ENCODE measurements at regions not wholly inside any gene's neighbourhood (a gene's known extent, or its start where the extent isn't known, plus 50 kb on each side); places are given as distances from the start of the nearest gene placed in this dataset.

DNA sequence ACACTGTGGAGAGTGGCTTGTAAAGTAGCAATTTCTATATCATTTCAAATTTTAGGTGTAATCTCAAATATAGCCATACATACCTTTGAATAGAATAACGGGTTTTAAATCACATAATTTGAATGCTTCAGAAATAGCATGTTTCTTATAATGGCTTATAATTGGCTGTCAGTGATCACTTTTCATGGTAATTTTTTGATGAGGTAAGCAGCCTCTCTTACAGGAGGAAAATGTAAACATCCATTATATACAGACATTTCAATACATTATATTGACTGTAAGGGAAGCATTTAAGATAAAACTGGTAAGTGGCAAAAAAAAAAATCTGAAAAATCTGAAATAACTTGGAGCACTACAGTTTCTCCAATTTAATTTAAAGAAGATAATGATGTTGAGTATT lies 67.8 kb upstream of the PHACTR2 start:
- H3K36me3 ChIP-seq = no peaks in the 10 kb centered on the region
- H3K27ac ChIP-seq = no peak overlapping the region
- no peaks in the 10 kb centered on the region for H3K4me1 ChIP-seq
- WGBS = 88% methylated on average over 1 of the region's 1 CpG
- H3K4me3 ChIP-seq = no peak overlapping the region
- TF ChIP-seq, protein P1, sequence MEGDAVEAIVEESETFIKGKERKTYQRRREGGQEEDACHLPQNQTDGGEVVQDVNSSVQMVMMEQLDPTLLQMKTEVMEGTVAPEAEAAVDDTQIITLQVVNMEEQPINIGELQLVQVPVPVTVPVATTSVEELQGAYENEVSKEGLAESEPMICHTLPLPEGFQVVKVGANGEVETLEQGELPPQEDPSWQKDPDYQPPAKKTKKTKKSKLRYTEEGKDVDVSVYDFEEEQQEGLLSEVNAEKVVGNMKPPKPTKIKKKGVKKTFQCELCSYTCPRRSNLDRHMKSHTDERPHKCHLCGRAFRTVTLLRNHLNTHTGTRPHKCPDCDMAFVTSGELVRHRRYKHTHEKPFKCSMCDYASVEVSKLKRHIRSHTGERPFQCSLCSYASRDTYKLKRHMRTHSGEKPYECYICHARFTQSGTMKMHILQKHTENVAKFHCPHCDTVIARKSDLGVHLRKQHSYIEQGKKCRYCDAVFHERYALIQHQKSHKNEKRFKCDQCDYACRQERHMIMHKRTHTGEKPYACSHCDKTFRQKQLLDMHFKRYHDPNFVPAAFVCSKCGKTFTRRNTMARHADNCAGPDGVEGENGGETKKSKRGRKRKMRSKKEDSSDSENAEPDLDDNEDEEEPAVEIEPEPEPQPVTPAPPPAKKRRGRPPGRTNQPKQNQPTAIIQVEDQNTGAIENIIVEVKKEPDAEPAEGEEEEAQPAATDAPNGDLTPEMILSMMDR (IDR thresholded peaks at IDR 0.05) = no peak
- no peak for TF ChIP-seq EP300 (IDR thresholded peaks at IDR 0.05)
- TF ChIP-seq POLR2AphosphoS5 (IDR thresholded peaks at IDR 0.05) = no peak
- TF ChIP-seq POLR2A (IDR thresholded peaks at IDR 0.05) = no peak
- no peaks in the 10 kb centered on the region for H3K9me3 ChIP-seq
- no peaks in the 10 kb centered on the region for H3K27me3 ChIP-seq
- no peak for DNase-seq (ENCODE audit: low spot score in 2 of 2)

- Histone ChIP-seq H3K27ac (no peak overlapping the region), H3K4me1 (no peaks in the 10 kb centered on the region), H3K36me3 (no peaks in the 10 kb centered on the region), H3K27me3 (no peaks in the 10 kb centered on the region), H3K9me3 (no peaks in the 10 kb centered on the region), H3K4me3 (no peak overlapping the region)
- TF ChIP-seq, protein P1 (IDR thresholded peaks at IDR 0.05) = no peak
- no peak for TF ChIP-seq EP300 (IDR thresholded peaks at IDR 0.05)
- no peak for TF ChIP-seq POLR2AphosphoS5 (IDR thresholded peaks at IDR 0.05)
- no peak for TF ChIP-seq POLR2A (IDR thresholded peaks at IDR 0.05)
- no peak for DNase-seq (ENCODE audit: low spot score in 2 of 2)
- WGBS = 76% methylated on average over 1 of the region's 1 CpG
These were observed 68.3 kb upstream of the PHACTR2 start for GRCh38 chr6:143609501-143609900.

DNA sequence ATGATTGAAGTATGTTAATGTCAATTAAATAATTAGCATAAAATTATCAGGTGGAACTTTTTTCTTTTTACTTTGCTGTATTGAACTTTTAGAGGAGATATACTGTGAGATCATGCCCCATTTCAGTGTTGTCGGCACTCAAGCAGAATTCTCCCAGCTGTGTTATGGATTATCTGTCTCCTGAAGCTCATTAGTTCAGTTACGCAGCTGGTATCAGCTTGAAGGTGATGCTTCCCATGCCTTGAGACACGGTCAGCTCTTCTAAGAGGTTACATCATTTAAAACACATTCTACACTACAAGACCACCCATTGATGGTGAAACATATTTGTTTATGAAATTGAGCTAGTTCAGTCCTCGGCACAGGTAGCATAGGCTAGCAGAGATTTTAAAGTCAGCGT lies 68.9 kb upstream of the PHACTR2 start:
- 95% methylated on average over 5 of the region's 5 CpGs for WGBS
- H3K36me3 ChIP-seq = no peaks in the 10 kb centered on the region
- no peaks in the 10 kb centered on the region for H3K27me3 ChIP-seq
- H3K4me1 ChIP-seq = no peaks in the 10 kb centered on the region
- TF ChIP-seq POLR2AphosphoS5 (IDR thresholded peaks at IDR 0.05) (no peak), POLR2A (IDR thresholded peaks at IDR 0.05) (no peak), EP300 (IDR thresholded peaks at IDR 0.05) (no peak)
- TF ChIP-seq, protein P1 (IDR thresholded peaks at IDR 0.05) = no peak
- no peak overlapping the region for H3K27ac ChIP-seq
- no peak overlapping the region for H3K4me3 ChIP-seq
- no peaks in the 10 kb centered on the region for H3K9me3 ChIP-seq
- no peak for DNase-seq (ENCODE audit: low spot score in 2 of 2)

GRCh38 chr6:143607974-143608373 lies 69.8 kb upstream of the PHACTR2 start:
- no peaks in the 10 kb centered on the region for H3K27me3 ChIP-seq
- no peaks in the 10 kb centered on the region for H3K9me3 ChIP-seq
- H3K4me3 ChIP-seq = no peak overlapping the region
- no peaks in the 10 kb centered on the region for H3K4me1 ChIP-seq
- no peak for DNase-seq (ENCODE audit: low spot score in 2 of 2)
- no peaks in the 10 kb centered on the region for H3K36me3 ChIP-seq
- no peak for TF ChIP-seq POLR2A (IDR thresholded peaks at IDR 0.05)
- TF ChIP-seq EP300 (IDR thresholded peaks at IDR 0.05) = no peak
- no peak for TF ChIP-seq POLR2AphosphoS5 (IDR thresholded peaks at IDR 0.05)
- TF ChIP-seq, protein P1 (IDR thresholded peaks at IDR 0.05) = no peak
- 68% methylated on average over 7 of the region's 7 CpGs for WGBS
- H3K27ac ChIP-seq = no peak overlapping the region

DNA sequence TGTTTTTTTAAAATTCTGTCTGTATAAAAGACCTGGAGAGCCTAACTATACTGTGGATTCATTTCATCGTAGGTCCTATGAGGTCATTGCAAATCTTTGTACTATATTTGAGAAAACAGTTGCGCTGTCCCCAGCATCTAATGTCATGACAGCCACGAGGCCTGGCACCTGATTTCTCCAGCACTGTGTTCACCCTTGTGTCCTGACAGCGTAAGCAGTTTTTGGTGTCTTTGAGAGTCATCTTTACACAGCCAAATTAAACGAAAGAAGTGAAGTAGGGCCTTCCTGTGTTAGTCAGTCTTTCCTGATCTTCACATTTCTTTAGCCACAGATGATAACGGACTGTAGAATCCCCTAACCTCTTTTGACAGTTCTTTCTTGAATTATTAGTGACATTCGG lies 70.6 kb upstream of the PHACTR2 start:
- 78% methylated on average over 7 of the region's 7 CpGs for WGBS
- TF ChIP-seq POLR2A (IDR thresholded peaks at IDR 0.05) (no peak), EP300 (IDR thresholded peaks at IDR 0.05) (no peak), POLR2AphosphoS5 (IDR thresholded peaks at IDR 0.05) (no peak)
- TF ChIP-seq, protein P1 (IDR thresholded peaks at IDR 0.05) = no peak
- H3K36me3 ChIP-seq = no peaks in the 10 kb centered on the region
- no peak for DNase-seq (ENCODE audit: low spot score in 2 of 2)
- no peak overlapping the region for H3K4me3 ChIP-seq
- H3K27ac ChIP-seq = no peak overlapping the region
- no peaks in the 10 kb centered on the region for H3K9me3 ChIP-seq
- no peaks in the 10 kb centered on the region for H3K27me3 ChIP-seq
- no peaks in the 10 kb centered on the region for H3K4me1 ChIP-seq
